GM19455 (cell line): ENCODE measurements at regions not wholly inside any gene's neighbourhood (a gene's known extent, or its start where the extent isn't known, plus 50 kb on each side); places are given as distances from the start of the nearest gene placed in this dataset.
"Not testable (repeated sequence)": the region's sequence is repeated elsewhere in the genome, so short reads cannot be mapped to it uniquely, and the experiment has no call there.

Source experiments
- ATAC-seq: cut with Tn5 transposase; IDR thresholded peaks from one replicate; pipeline ENCODE4 v1.9.1; 2021; ENCODE audit not compliant: unreplicated experiment

GRCh38 chr19:37303591-37304171 lies 67.2 kb upstream of the ZNF527 start:
- no peak for ATAC-seq

GRCh38 chr19:37304190-37304883 lies 66.6 kb upstream of the ZNF527 start:
- no peak for ATAC-seq

- no peak for ATAC-seq
Observed at GRCh38 chr19:37304884-37305255, 66.0 kb upstream of the ZNF527 start.

- ATAC-seq = no peak
Observed at GRCh38 chr19:37306383-37306963, 64.4 kb upstream of the ZNF527 start.

- ATAC-seq = no peak
Observed at GRCh38 chr19:37309834-37310575, 60.9 kb upstream of the ZNF527 start.

GRCh38 chr19:37312531-37313334 lies 58.2 kb upstream of the ZNF527 start:
- ATAC-seq = not testable (repeated sequence)

- no peak for ATAC-seq
Observed at GRCh38 chr19:37313335-37313627, 57.6 kb upstream of the ZNF527 start.

GRCh38 chr19:37317403-37318209 lies 53.3 kb upstream of the ZNF527 start:
- ATAC-seq = peak; percentile 94

- ATAC-seq = not testable (repeated sequence)
Observed at GRCh38 chr19:37320988-37321387, 49.9 kb upstream of the ZNF527 start.
